Ecto neural progenitor cell (in vitro differentiated cells): ENCODE measurements at regions not wholly inside any gene's neighbourhood (a gene's known extent, or its start where the extent isn't known, plus 50 kb on each side); places are given as distances from the start of the nearest gene placed in this dataset.
"Not testable (repeated sequence)": the region's sequence is repeated elsewhere in the genome, so short reads cannot be mapped to it uniquely, and the experiment has no call there.

Experiments used
- DNase-seq: peaks from one replicate; pipeline ENCODE4 v3.0.0-alpha.2; 2018; ENCODE audit warnings: low spot score

DNA sequence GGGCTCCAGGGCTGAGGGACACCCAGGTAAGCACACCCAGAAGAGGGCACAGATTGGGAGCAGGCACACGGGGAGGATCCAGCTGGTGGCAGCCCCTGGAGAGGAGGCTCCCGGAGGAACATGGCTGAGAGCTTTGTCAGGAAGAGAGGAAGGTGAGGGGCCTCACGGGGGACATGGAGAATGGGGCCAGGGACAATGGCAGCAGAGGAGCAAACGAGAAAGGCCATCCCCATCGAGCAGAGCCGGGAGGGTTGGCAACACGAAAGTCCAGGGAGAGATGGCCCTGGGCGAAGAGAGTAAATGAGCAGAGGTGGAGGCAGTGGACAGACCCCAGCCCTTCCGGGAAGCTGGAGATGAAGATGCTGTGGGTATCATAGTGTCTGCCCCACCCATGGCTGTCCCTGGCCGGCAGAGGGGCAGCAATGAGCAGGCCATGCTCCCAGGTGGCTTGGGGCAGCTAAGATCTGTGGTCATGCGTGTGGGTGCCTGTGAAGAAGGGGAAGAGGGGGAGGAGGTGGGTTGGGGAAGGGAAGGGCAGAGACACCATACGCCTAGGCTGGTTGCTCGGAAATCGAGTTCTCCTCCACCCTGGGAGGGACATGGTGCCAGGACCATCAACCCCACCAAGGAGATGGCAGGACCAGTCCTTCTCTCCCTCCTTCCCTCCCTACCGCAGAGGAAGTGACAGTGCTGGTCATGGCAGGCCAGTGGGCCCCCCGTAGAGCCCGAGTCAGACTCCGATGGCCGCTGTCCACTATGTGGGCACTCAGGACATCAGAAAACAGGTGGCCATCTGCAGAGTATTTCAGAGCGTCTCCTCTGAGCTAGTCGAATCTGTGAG lies 191.7 kb downstream of the NDUFA10 start:
- no peak for DNase-seq

DNA sequence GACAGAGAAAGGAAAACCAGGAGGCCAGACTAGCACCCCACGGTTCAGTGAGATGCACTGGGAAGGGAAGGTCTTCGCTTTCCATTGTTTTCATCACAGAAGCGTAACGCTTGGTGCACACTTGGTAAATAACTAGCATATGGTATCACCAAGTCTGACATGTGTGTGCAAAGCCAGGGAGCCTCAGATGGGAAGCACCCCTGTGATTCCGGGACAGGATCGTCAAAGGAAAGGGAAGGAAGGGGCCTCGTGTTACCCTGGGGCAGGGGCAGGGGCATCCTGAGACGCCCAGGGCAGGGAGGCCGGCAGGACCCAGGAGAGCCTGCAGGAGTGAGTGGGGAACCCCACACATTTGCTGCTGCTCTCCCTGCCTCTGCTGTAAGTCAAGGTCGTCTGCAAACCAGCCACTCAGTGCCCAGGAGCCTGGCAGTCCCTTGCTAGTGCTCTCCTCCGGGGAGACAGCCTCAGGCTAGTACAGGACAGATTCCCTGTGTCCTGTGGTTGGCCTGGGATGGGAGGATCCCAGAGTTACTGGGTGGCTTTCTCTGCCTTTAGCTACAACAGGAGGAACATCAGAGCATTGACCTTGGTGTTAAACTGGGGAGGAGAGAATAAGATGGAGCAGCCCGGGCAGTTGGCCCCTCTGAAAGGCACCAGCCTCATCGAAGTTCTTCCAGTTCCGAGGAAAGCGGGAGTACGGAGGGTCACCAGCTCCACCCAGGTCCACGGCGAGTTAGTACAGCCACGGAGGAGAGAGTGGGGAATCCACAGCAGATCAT lies 192.5 kb downstream of the NDUFA10 start:
- DNase-seq: no peak

DNA sequence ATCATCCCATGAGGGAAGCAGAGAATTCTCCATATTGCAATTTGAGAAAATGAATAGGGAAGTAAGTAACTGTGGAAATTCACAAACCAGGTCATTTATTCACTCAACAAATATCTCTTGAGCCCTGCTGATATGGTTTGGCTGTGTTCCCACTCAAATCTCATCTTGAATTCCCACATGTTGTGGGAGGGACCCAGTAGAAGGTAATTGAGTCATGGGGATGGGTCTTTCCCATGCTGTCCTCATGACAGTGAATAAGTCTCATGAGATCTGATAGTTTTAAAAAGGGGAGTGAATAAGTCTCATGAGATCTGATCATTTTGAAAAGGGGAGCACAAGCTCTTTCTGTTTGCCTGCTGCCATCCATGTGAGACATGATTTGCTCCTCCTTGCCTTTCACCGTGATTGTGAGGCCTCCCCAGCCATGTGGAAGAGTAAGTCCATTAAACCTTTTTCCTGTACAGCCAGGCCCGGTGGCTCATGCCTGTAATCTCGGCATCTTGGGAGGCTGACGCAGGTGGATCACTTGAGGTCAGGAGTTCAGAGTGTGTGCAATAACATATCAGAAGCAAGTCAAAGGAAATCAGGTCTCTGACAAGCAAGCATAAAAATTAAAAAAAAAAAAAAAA lies 193.2 kb downstream of the NDUFA10 start:
- no peak for DNase-seq

DNA sequence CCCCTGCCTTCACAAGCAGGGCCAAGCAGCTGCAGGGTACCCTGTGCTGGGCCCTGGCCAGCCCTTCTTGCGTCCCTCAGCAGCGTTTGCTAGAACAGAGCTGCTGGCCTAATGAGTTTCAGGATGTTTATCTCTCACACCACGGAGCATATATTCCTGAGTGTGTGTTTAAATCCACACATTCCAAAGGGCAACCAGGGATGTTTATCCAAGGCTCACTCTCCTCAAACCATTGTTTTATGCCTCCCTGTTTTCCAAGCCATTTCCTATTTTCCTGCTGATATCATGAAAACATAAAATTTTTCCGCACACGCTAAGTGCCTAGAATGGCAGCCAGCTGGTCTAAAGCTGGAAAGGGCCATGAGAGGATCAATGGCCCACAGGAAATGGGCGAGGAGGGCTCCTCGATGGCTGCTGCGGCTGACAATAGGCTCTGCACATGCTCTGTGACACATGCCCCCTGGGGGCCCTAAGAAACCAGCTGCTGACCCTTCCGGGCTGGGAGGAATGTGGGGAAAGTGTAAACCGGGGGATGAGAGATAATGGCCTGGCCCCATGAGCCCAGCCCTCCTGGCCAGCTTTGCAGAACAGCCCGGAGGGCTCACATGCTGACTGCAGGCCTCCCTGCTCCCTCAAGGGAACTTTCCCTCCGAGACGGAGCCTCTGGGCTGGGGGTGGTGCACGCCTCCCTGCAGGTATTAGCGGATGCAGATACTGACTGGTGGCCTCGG lies 194.0 kb downstream of the NDUFA10 start:
- peak; percentile 58 for DNase-seq

DNA sequence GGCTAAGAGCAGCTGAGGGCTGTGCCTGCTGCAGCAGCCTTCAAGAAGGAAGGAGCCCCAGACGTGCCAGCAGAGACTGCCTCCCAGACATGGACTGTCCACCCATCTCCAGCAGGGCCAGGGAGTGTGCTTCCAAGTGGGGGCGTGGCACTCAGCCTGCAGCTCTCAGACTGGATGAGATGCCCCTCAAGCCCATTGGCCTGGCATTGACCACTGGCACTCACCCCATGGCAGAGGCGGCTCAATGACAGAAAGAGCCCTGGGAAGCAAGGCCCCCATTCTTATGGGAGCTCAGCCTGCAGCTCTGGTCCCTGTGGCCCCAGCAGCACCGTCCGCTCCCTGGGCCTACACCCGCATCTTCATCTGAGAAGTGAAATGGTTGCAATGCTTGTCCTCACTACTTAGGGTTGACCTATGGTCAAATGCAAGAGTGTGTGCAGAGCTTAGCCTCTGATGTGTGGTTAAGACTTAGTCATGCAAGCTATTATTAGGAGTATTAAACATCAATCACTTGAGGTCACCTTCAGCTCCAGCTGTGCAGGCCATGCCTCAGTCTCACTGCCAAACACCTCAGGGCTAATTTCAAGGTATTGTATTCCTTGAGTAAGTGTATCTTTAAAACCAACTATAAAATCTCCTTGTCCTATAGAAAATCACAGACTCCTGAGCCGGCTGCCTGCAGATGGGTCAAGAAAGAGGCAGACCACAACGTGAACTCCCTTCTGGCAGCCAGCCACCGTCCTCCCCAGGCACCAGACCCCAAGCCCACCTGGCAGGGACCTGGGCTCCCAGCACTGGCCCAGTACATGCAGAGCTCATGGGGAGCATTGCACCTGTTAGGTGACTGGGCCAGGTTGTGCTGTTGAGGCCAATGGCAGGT lies 194.8 kb downstream of the NDUFA10 start:
- peak; percentile 39 for DNase-seq

DNA sequence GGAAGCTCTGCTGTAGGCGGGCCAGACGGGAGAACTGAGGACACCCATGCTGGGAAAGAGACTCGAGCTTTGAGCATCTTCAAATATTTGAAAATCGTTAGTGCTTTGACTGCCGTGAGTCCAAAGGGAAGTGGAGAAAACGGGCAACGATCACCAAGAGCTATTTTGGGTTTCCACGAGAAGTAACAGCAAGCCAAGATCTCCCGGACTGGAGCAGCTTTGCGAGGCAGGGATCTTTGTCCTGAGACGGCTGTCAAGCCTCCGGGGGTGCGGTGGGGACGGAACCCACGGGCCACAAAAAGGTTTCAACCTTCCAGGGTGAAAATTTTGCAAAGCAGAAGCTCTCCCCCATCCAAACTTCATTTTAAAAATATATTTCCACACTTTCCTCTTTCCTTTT lies 195.8 kb downstream of the NDUFA10 start:
- DNase-seq: no peak

DNA sequence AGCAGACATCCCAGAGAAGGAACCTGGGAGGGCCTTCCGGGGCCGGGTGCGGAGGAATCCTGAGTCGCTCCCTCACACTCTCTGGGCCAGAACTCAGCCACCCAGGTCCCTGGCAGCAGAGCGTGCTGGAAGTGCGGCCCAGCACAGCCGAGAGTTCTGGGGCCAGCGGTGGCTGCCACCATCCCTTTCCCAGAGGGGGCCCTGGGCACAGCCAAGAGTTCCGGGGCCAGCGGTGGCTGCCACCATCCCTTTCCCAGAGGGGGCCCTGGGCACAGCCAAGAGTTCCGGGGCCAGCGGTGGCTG lies 196.2 kb downstream of the NDUFA10 start:
- DNase-seq: not testable (repeated sequence)

DNA sequence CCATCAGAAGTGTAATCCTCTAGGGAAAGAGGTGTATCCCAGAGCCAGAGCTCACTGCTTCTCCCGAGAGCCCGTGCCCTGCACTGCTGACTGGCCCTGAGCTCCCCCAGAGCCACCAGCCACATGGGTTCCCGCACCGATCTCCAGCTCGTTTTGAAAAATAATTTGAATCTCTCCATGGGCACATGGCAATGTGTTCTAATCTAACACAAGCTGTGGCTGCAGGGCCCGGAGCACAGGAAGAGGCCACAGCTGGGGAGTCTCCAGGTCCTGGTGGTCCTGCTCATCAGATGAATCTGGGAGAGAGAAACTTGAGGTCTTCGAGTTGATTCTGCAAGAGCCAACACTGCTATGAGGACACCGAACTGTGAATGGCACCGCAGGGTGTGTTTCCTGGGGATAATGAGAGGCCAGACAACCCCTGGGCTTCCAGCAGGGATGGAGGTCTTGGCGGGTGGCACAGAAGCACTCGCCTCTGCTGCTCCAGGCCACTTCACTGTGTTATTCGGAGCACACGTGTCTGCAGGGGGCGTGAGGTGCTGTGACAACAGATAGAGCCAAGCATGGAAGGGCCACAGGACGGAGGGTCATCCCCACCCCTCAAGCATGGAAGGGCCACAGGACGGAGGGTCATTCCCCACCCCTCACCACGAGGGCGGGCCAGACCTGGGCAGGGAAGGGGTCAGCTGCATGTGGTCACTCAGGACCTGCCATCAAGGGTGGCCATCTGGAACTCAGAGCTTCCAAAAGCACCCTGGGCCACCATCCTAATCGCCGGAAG lies 196.8 kb downstream of the NDUFA10 start:
- DNase-seq: peak; percentile 39

DNA sequence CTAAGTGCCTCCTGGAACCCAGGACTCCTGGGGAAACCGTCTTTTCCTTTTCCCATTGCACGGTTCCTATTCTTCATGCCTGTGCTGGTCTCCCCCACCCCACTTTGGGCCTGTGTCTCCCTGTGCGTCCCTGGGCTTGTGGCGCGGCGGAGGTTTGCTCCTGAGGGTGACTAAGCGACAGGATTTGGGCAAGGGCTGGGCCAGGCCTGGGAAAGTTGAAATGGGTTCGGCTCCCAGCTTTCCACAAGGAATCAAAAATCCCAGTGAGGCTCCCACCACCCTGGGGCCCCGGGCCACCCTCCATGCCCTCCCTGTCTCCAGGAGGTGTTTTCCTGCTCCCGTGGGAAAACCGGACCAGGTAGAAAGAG lies 197.6 kb downstream of the NDUFA10 start:
- peak; percentile 38 for DNase-seq

DNA sequence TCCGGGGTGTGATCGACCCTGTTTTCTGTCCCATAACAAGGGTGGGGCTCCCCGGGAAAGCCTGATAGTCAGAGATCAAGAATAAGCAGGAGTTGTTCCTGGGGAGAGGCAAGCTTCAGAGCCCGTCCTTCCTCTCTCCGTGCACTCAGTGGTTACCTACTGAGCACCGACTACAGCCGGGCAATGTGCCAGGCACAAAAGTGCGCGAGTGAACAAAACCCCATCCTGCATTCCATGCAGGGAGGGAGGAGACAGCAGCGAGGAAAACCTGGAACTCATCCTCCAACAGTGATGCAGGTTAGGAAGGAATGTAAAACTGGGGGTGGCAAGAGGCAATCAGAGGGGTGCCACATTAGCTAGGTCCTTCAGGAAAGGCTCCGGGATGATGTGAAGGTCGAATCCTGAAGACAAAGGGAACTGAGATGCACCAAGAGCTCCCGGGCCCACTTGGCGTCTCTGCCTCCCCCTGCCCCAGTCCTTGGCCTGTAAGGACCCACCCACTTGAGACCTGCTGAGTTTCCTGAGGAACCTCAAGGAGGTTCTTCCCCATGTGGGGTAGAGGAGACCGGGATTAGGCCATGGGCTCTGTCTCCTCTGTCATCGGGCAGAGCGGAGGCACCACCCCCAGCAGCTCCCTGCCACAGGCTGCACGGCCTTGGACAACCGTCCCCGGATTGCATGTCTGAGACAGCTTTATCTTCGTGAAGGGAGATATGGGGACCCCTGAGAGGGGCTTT lies 198.2 kb downstream of the NDUFA10 start:
- DNase-seq: no peak

DNA sequence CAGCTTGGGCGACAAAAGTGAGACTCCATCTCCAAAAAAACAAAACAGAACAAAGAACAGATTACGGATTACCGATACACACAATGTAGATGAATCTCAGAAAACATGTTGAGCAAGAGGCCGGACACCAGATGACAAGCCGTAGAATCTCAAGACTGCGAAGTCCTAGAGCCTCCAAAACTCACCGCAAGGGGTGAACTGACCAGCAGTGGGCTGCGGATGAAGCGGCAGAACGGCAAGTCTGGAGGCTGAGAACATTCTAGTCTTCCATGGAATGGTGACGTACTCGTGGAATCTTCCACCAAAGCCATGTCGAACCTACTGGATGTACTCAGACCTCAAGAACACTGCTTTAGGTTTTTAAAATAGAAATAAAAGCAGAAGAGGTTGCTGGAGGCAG lies 198.8 kb downstream of the NDUFA10 start:
- DNase-seq: no peak

DNA sequence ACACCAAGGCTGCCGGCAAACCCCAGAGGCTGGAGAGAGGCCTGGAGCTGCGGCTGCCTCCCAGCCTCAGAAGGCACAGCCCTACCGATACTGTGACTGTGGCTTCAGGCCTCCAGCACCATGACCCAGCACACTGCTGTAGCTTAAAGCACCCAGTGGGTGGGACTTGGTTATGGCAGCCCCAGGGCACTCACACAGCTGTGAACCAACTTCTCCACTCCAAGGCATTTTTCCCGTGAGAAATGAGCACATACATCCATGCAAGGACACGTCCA lies 199.5 kb downstream of the NDUFA10 start:
- no peak for DNase-seq

DNA sequence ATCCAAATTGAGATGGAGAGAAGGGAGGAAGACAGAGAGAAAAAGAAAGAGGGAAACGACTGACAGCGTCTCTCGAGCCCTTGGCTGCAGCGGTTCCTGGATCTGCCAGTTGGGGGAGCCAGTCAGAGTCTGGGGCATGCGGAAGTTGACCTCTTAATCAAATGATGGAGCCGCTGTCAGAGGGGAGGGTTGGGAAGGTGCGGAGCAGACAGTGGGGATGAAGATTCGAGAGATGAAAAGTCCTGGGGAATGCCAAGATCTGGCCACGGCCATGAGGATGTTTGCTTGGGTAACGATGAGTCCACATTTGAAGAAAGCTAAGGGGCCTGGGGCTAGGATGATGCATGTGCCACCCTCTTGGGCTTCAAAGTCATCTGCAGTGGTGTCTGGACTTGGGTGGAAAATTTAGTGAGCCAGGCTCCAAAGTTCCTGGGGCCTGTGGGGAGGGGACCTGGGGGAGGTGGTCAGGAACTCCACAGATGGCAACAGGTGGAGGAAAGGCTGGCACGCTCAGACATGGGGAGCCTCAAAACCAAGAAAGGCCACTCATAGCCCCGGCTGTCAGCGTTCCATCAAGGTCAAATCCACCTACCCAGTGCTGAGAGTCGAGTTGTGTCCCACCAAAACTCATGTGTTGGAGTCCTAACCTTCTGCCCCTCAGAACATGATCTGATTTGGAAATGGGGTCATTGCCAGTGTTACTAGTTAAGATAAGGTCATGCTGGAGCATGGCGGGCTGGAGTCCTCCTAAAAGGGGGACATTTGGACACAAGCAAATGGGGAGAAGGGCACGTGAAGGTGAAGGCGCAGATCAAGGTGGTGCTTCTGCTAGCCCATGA lies 200.1 kb downstream of the NDUFA10 start:
- peak; percentile 45 for DNase-seq

DNA sequence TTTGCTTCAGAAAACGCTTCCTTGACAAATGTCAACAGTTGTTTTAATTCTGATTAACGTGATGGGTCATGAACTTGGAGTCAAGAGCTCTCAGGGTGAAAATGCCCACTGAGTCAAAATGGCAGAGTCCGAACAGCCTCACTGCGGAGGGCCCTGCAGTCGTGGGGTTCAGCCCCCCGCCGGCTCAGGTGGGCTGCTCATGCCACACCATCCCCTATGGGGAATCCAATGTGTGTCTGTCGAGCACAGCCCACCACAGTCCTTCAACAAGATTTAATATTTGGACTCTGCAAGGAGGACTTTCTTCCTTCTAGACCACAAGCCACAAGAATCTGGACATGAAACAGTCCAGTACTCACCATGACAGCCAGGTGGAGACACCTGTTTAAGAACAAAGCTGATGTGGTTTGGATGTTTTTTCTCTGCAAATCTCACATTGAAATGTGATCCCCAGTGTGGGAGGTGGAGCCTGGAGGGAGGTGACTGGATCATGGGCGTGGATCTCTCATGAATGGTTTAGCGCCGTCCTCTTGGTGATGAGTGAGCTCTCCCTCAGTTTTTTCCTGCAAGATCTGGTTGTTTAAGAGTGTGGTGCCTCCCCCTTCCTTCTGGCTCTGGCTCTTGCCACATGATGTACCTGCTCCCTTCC lies 201.0 kb downstream of the NDUFA10 start:
- peak; percentile 61 for DNase-seq

DNA sequence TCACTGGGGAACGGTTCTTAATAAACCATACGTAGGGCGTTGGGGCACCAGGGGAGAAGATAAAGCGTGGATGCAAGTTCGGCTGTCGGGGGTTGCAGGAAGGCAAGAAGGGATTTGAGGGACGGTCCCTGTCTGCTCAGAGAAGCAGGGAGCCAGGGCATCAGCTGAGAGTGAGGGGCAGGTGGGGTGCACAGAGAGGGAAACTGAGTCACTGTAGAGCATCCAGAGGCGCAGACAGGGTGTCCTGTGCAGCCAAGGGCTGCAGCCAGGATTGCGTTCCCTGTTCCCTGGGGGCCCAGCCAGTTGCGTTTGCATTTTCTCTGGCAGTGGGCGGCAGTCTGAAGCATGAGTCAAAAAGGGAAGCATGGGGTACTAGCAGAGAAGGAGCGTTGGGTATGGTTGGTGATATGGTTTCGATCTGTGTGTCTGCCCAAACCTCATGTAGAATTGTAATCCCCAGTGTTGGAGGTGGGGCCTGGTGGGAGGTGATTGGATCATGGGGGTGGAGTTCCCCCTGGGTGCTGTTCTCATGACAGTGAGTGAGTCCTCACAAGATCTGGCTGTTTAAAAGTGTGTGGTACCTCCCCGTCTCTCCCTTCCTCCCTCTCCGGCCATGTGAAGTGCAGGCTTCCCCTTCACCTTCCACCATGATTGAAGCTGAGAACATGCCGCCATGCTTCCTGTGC lies 202.9 kb downstream of the NDUFA10 start:
- peak; percentile 30 for DNase-seq

DNA sequence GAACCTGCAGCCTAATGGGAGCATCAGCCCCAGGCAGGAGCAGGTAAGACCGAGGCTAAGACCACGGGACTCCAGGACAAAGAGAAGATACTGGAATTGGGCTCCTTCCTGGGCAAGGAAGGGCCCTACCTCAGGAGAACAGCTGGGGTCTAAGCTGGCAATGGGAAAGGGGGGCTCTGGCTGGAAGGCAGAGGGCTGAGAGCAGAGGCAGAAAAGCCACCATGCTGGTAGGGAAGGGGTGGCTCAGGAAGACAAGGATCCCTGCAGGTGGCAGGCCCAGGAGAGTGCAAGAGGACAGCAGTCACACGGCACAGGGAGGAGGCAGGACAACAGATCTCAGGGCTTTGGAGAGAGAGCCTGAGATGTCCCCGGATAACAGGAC lies 203.5 kb downstream of the NDUFA10 start:
- DNase-seq: peak; percentile 36

DNA sequence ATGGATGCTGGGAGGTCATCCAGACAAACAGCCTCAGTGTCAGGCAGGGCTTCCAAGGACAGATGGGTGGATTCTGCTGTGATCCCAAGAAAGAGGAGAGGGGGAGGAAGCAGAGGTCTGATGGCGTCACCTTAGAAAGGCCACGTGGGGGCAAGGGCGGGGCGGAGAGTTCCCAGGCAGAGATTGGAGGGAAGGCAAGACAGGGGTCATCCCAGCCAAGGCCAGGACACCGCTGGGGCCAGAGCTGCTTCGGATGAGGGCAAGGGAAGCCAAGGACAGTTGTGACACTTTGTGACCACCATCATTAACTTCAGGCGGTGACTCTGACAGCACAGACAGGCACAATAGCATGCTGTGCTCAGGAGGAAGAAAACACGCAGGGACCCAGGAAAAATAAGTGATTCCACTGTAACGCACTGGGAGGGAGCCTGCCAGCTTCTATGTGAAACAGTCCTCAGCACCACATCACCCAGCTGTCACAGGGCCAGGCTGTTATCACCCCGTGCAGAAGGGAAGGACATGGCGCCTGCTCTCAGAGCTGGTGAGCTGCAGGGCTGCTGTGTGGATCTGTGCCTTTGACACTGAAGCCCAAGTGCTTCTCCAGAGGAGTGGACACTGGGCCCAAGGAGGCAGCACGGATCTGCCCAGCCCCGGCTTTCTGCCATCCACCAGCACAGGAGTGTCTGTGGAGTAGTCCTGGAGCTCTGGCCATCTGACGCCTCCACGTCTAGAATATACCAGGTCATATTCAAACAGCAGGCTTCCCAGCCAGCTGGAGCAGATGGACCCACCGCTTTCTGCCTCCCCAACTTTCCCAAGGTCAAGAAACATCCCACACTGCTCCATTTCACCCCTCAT lies 204.1 kb downstream of the NDUFA10 start:
- peak; percentile 44 for DNase-seq
